G401.6 (cell line): ENCODE measurements at regions not wholly inside any gene's neighbourhood (a gene's known extent, or its start where the extent isn't known, plus 50 kb on each side); places are given as distances from the start of the nearest gene placed in this dataset.

Experiments used
- FAIRE-seq: peaks from 2 replicates; lab custom pipeline; 2012; peaks lifted over from hg19 to GRCh38; lab: Jason Lieb, UNC

DNA sequence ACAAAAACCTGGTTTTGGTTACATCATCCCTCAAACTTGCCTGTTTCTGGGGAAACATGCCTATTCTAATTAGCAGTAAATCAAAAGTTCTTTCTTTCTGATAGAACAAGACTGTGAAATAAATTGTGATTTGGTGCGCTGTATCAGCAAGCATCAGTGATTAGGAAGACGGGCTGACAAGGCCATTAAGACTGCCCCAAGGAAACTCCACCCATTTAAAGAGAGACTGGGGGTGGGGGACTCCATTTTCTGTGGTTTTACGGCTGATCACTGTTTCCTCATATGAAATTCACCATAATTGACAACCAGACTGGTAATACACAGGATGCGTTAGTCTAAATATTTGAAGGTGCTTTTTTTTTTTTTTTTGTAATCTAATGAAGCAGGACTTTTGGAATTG, 68.7 kb downstream of the MBL2 start:
- no peak for FAIRE-seq

DNA sequence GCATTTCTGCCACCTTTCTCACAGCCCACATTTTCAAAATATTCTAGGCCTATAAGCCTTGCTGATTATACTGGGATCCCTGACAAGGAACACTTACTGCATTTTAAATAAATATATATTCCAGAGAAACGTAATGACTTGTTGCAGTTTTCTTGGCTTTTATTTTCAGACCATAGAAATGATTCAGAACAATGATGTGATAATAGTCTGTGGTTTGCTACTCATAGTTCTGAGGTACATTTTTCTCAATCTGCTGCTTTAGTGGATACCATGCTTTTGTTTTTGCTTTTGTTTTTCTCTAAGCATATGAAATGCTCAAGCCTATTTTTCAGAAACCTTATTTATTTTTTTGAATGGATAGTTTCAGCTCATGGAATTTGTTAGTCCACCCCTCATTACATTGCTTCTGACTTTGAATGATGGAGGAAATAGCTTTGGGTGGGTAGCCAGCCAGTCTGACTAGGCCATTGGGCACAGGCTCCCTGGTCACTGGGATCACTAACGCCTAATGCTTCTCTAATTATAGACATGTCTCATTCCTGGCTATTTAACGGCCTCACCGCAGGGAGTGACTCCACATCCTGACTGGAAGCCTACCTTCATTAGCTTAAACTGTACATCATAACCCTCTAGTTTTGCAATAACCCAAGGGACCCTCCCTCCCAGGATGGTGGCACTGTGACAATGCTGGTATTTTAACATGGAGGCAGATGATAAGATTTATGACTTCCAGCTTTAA, 66.1 kb downstream of the MBL2 start:
- FAIRE-seq, result no peak
